Activated CD4-positive, alpha-beta T cell treated with anti-CD3 and anti-CD28 coated beads, Interleukin-2, Interleukin-6, amounts not matched to agents 100 ng/mL and 50 ng/mL, durations not matched to agents 16 hours and 8 hours (primary cell): ENCODE measurements at regions not wholly inside any gene's neighbourhood (a gene's known extent, or its start where the extent isn't known, plus 50 kb on each side); places are given as distances from the start of the nearest gene placed in this dataset.
"Not testable (repeated sequence)": the region's sequence is repeated elsewhere in the genome, so short reads cannot be mapped to it uniquely, and the experiment has no call there.

Experiments
- DNase-seq: peaks from one replicate; pipeline ENCODE4 v3.0.0-alpha.2; 2020

DNA sequence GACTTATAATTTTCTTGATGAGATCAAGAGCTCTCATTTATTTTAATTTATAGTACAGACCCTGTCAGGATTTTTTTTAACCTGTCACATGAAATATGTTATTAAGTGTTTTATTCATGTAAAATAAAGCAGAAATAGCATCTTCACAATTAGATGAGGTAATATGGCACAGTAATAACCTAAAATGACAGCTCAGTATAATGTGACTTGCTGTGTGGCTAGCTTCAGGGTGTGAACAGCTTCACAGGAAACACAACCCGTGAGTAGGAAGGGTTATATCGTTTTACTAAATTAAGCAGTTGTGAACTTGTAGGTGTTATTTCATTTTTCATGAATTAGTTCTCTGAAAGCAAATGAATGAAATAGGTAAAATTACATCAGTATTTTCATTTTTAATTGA lies 366.9 kb upstream of the CHORDC1 start:
- no peak for DNase-seq

DNA sequence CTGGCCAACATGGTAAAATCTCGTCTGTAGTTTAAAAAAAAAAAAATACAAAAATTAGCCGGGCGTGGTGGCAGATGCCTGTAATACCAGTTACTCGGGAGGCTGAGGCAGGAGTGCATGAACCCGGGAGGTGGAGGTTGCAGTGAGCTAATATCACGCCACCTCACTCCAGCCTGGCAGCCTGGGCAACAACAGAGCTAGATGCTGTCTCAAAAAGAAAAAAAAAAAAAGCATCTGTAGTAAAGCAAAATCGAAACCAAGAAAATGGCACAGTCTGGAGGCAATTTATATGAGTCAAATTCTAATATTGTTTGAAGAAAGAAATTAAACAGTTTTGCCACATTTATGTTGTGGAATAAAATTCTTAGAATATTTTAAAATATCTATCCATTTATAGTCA lies 365.0 kb upstream of the CHORDC1 start:
- DNase-seq: no peak

GRCh38 chr11:90585491-90585890 lies 362.6 kb upstream of the CHORDC1 start:
- DNase-seq: no peak

DNA sequence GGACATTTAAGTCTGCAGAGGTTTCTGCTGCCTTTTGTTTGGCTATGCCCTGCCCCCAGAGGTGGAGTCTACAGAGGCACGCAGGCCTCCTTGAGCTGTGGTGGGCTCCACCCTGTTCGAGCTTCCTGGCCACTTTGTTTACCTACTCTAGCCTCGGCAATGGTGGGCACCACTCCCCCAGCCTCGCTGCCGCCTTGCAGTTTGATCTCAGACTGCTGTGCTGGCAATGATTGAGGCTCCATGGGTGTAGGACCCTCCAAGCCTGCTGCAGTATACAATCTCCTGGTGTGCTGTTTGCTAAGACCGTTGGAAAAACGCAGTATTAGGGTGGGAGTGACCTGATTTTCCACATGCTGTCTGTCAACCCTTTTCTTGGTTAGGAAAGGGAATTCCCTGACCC lies 360.1 kb upstream of the CHORDC1 start:
- DNase-seq: not testable (repeated sequence)

GRCh38 chr11:90564531-90564930 lies 341.7 kb upstream of the CHORDC1 start:
- no peak for DNase-seq

DNA sequence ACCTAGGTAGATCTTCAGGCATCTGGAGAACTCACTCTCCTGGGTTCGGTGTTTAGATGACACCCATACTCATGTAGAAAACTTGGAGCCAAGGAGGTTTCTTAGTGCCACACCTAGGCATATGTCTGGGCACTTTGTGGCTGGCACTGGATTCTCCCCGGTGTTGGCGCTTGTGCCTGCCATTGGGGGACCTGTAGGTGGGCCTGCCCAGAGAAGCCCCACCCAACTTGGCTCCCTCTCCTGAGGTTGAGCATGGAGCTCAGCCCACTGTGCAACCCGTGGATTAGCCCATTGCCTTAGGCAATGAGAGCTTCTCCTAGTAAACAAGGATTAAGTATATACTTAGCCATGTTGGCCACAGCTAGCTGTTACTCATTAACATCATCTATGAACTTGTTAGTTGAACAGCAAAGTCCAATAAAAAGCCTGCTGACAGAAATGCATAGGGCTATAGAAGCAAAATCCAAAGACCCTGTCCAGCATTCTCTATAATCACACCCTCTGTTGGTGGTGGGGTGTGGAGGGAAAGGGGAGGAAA lies 335.5 kb upstream of the CHORDC1 start:
- no peak for DNase-seq

DNA sequence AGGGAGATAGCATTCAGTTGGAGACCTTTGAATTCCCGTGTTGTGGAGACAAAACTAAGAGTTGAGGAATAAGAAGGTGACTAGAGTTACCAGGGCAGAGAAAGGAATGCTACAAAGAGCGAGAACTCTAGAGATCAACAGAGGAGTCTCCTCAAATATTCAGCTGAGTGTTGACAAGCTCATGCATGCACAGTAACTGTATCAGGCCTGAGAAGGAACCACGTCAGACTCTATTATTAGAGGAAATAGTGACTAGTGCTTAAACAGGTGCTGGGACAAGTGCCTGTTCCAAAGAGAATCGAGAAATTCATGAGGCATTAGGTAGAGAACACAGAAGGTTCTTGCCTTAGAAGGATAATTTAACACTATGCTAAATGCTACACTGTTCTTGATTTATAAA lies 333.8 kb upstream of the CHORDC1 start:
- no peak for DNase-seq

DNA sequence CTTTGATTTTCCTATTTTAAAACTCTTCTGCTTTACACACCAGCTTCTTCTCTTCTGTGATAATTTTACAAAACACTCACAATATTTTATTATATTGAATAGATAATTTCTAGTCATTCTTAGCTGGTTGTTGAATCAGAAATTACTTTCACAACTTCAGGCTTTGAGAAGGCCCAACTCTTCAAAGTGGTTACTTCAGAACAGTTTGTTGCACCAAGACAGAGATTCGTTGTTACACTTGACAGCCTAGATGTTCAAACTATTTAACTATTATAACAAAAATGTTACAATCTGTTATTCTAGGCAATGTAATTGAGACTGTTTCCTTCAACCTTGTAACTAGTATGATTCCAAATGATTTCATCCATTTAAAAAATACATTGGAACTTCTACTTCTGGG lies 333.2 kb upstream of the CHORDC1 start:
- no peak for DNase-seq

GRCh38 chr11:90555477-90555876 lies 332.6 kb upstream of the CHORDC1 start:
- DNase-seq: no peak

DNA sequence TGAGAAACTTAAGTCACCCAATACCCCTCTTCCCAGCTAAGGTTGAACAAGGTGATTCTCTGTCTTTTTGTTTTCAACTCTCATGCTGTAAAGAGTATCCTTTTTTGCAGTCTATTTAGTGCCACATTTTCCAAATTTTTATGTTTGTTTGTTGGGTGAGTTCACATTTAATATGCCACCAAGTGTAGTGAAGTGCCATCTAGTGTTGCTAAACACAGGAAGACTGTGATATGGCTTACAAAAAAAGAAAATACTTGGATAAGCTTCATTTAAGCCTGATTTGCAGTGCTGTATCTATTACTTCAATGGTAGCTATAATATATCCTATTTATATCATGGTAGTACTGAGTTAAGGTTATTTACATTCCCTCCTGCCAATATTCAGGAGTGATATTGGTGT lies 319.2 kb upstream of the CHORDC1 start:
- DNase-seq: no peak

DNA sequence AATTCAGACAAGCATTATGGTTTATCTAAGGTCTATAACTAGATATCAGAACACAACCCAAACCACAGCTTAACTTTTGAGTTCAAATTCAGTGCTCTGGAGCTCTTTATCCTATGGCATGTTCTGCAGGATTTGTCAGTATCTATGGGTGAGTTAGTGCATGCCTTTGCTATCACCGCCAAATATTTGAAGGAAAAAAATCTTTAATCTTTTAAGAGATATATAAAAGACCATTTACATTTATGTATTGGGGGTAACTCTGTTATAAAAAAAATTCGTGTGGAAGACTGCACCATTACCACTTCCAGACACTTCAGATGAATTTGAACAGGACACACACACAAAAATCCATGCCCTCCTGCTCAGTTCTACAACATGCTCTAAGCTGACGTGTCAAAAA lies 313.5 kb upstream of the CHORDC1 start:
- DNase-seq: no peak

DNA sequence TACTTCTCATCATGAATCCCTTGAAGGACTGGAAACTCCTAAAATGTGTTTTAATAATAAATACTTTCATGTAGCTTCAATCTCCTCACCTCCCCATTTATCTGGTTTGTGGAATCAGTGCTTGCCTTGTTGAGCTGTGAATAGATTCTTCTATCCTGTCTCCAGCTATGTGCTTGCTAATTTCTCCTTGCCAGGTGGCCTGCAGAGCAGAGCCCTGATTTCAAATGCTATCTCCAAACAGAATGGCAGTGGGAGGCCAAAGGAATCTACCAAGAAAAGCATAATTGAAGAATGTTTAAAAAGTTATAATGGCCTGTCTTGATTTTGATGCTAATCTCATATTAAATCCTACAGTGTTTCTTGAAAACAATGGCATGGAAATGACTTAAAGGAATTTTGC lies 309.3 kb upstream of the CHORDC1 start:
- DNase-seq: no peak

- no peak for DNase-seq
These were observed 308.2 kb upstream of the CHORDC1 start for GRCh38 chr11:90531001-90531400.

DNA sequence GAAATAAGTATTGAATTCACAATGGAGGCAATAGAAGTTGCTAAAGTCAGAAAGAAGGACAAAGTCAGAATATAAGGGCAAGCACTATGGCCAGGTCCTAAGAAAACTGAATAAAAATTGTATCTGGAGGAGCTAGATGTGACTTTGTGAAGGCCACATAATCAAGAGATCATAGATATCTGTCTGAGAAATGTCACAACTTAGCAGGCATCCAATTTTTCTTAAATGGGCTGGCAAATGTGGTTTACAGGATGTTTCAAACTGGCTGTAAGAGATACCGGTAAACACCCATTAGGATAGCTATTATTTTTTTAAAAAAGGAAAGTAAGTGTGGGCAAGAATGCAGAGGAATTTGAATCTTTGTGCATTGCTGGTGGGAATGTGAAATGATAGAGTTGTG lies 303.1 kb upstream of the CHORDC1 start:
- no peak for DNase-seq

GRCh38 chr11:90512846-90513245 lies 290.0 kb upstream of the CHORDC1 start:
- no peak for DNase-seq

- no peak for DNase-seq
These were observed 288.0 kb upstream of the CHORDC1 start for GRCh38 chr11:90510839-90511238.

DNA sequence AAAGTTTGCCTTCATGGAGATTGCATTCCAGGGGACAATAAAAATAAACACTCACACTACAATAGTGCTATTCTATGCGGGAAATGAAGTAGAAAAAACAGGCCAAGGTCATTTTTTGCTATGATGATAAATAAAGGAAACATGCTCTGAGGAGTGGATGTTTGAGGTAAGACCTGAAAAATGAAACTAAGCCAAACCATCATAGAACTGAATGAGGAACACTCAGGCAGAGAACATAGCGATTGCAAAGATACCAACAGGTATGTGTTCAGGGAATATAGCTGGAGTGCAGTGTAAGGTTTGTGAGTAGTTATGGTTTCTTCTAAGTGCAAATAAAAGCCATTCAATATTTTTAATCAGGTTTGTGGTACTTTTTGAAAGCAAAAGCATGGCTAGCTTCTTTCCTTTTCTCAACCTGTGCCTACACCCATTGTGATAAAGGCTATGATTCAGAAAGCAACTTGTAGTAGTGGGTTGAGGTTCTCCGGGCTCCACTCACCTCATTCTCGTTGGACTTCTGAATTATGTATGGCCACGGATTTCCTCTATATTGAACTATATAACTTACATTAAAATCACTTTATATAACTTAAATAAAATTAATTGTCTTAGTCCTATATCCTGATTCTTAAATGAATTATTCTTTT lies 278.2 kb upstream of the CHORDC1 start:
- DNase-seq: no peak

GRCh38 chr11:90496722-90497121 lies 273.9 kb upstream of the CHORDC1 start:
- no peak for DNase-seq

DNA sequence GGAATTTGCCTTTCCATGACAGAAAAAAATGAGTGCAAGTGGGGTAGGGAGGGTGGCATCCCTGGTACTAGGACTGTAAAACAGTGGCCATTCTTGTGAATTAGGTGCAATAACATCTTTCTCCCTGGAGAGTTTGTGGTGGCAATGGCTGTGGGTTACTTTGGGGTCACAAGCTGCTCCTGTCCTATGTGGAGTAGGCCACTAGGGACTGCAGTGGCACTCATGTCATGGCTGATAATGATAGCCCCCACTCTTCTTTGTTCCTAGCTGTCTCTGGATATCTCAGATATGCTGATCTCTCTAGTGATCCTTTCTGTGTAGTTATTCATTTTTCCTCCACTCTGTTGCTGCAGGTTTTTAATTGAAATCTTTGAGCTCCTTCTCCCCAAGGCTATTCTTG lies 270.5 kb upstream of the CHORDC1 start:
- DNase-seq: no peak

DNA sequence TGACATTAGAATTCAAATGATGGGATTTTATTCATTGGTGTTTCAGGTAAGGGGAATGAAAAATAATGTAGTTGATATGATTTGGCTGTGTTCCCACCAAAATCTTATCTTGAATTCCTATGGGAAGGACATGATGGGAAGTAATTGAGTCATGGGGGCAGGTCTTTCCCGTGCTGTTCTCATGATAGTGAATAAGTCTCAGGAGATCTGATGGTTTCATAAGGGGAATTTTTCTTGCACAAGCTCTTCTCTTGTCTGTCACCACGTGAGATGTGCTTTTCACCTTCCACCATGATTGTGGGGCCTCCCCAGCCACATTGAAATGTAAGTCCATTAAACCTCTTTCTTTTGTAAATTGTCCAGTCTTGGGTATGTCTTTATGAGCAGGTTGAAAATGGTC lies 268.6 kb upstream of the CHORDC1 start:
- no peak for DNase-seq

DNA sequence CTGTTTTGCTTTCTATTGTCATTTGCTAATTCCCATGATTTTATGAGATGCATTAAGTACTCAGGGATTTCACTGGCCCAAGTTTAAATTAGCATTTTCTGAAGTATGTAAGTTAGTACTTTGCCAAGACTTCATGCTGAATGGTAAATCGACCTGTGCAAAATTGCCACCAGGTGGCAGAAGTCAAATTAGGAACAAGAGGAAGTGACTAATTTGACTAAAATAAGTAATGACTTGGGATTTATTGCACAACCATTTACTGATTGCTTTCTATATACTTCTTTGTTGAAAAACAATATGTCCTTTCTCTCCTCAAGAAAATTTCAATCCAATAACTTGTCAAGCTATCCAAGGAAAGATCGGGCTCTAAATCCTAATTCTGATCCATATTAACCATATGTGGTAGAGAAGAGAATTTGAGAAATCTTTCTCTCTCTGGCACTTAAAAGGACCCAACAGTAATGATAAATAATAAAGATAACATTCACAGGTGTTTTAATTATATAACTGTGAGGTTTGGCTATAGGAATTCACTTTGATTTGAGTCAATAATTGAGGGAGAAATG lies 253.7 kb upstream of the CHORDC1 start:
- DNase-seq: peak; percentile 32

- no peak for DNase-seq
These were observed 246.1 kb upstream of the CHORDC1 start for GRCh38 chr11:90468923-90469322.

GRCh38 chr11:90465553-90465952 lies 242.7 kb upstream of the CHORDC1 start:
- DNase-seq: no peak

DNA sequence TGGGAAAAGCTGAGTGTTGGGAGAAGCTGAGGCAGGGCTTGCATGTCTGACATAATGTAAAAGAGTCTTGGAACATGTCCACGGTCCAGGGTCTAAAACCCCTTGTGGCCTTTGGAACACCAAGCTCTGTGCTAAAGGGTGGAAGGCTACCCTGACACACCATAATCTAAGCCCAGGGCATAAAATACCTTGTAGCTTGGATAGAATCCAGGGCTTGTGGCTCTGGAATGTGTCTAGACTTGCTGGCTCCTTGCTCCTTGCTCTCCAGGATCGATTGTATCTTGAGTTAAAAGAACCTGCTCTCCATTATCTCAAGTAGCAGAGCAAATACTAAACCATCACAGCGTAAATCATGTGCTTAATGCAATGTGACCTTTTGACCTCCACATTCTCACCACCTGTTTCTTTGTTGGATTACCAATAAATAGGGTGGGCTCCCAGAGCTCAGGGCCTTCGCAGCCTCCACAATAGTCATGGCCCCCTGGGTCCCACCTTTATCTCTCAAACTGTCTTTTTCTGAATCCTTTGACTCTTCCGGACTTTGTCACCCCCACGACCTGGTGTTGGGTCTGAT lies 232.6 kb upstream of the CHORDC1 start:
- not testable (repeated sequence) for DNase-seq

GRCh38 chr11:90453525-90453924 lies 230.7 kb upstream of the CHORDC1 start:
- DNase-seq: no peak
